GM12865 (cell line): ENCODE measurements at regions not wholly inside any gene's neighbourhood (a gene's known extent, or its start where the extent isn't known, plus 50 kb on each side); places are given as distances from the start of the nearest gene placed in this dataset.

ENCODE experiments used
- DNase-seq: peaks from one replicate; pipeline ENCODE4 v3.0.0; 2010; ENCODE audit warnings: low read depth
- H3K4me3 ChIP-seq: 2 replicates; pipeline ENCODE4 v1.5.1; 2011; ENCODE audit warnings: mild to moderate bottlenecking, low read depth, low read length, control low read depth
- TF ChIP-seq, protein P1 (sequence below): IDR thresholded peaks from 2 replicates; pipeline ENCODE4 v1.5.1; 2011; ENCODE audit warnings: low read length, control low read depth, low read depth, inconsistent platforms; ENCODE audit not compliant: insufficient read depth; ENCODE audit errors: missing control alignments

DNA sequence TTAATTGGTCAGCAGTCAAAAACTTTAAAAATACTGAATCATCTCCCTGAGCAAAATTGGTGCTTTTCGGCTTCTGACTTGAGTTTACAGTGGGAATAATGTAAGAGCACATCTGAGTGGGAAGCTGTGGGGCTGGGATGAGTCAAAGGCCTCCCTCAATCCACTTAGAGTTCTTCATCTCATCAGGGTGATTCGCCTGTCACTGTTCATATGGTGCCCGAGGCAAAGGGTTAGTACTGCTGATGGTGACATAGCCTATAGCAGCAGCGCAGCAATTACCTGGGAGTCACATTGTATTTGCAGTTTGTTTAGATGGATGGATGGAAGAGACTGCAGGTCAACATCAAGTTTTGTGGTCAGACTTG is 113.8 kb upstream of the ZNF608 start:
- H3K4me3 ChIP-seq = no peak overlapping the region
- TF ChIP-seq, protein P1, sequence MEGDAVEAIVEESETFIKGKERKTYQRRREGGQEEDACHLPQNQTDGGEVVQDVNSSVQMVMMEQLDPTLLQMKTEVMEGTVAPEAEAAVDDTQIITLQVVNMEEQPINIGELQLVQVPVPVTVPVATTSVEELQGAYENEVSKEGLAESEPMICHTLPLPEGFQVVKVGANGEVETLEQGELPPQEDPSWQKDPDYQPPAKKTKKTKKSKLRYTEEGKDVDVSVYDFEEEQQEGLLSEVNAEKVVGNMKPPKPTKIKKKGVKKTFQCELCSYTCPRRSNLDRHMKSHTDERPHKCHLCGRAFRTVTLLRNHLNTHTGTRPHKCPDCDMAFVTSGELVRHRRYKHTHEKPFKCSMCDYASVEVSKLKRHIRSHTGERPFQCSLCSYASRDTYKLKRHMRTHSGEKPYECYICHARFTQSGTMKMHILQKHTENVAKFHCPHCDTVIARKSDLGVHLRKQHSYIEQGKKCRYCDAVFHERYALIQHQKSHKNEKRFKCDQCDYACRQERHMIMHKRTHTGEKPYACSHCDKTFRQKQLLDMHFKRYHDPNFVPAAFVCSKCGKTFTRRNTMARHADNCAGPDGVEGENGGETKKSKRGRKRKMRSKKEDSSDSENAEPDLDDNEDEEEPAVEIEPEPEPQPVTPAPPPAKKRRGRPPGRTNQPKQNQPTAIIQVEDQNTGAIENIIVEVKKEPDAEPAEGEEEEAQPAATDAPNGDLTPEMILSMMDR = no peak
- DNase-seq = no peak

DNA sequence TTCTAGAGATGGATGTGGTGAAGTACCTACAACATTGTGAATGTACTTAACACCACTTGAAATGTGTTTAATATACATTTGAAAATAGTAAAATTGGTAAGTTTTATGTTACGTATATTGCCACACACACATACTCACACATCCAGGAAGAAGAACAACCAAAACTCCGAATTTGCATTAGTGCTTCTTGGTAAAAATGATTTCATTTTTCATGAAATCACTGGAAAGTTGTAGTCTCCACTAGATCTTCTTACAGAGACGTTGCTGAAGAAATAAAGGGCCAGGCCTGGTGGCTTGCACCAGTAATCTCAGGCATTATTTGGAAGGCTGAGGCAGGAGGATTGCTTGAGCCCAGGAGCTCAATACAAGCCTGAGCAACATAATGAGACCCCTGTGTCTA is 118.6 kb upstream of the ZNF608 start:
- no peak overlapping the region for H3K4me3 ChIP-seq
- no peak for DNase-seq
- TF ChIP-seq, protein P1 = no peak

DNA sequence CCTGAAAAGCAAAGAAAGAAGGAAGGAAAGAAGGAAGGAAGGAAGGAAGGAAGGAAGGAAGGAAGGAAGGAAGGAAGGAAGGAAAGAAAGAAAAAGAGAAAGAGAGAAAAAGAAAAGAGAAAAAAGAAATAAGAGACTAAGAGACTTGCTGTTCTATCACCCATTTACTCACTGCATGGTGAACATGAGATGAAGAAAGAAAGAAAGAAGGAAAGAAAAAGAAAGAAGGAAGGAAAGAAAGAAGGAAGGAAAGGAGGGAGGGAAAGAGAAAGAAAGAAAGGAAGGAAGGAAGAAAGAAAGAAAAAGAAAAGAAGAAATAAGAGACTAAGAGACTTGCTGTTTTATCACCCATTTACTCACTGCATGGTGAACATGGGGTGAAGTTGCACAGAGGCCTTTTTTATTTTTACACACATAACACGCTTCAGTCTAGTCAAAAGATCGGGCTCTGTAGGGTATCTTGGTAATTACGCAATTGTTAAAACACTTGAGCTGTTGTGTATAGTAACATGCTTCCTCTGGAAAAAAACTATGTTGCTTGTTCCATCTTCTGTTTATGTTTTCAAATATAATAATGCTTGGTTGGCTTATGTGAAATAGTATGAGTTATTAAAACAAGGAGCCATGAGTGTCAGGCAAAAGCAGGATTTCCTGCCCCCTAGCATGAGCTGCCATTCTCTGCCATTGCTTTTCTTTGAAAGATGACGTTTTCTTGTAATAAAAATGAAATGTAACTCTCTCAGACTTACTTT is 119.3 kb upstream of the ZNF608 start:
- no peak overlapping the region for H3K4me3 ChIP-seq
- TF ChIP-seq, protein P1 = no peak
- no peak for DNase-seq

DNA sequence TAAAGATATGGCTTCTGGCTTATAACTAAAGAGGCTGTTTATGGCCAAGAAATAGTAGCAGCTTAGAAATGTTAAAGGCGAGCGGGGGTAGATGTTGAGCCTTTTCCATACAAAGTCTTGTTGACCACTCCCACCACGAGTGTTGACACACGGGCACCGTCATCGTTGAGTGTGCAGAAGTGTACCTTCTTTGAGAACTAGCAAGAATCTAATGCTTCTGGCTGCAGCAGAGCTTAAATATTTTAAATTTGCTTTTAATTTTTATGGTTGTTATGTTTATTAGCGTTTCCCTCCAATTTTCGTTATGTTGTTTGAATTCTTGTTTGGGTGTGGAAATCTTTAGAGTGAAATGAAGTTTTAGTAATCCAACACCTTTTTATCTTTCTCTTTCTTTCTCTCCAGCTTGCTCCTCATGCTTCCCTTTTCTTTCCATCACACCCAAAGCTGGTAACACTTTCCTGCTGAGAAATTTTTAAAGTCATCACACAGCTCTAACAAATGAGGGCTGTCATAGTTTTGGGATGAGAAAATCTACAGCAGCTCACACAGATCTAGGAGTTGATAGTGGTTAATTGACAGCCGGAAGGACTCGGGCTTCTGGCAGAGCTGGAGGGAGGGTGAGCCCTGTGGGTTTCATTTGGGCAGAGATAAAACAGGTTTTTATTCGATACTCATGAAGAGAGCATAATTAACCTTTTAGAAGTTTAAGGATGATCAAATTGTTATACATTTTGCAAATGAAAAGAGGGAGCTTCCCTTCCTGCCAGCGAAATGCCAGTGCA is 120.1 kb upstream of the ZNF608 start:
- DNase-seq = no peak
- H3K4me3 ChIP-seq = no peak overlapping the region
- TF ChIP-seq, protein P1 = no peak

DNA sequence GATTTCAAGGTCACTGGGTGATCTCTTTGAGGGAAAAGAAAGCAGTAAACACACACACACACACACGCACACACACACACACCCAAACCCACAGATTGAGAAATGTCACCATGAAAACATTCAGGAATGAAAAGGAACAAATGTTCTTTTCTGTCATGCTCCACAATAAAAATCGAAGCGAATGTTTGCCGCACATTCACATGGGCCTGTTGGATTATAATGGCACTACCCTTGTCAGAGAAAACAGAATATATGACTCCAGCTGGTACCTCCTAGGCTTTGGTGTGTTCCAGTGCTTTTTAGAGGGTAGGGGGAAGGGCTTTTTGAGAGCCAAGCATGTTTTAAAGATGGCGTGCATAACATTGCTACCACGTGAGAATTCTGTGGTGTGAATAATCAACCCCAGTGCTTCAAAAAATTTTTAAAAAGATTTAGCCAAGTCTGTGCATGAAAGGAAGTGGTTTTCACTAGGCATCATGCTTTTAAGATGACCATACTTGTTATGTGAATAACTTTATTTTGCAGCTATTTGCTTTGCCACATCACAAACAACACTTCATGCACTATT is 120.8 kb upstream of the ZNF608 start:
- no peak overlapping the region for H3K4me3 ChIP-seq
- TF ChIP-seq, protein P1 = no peak
- no peak for DNase-seq

DNA sequence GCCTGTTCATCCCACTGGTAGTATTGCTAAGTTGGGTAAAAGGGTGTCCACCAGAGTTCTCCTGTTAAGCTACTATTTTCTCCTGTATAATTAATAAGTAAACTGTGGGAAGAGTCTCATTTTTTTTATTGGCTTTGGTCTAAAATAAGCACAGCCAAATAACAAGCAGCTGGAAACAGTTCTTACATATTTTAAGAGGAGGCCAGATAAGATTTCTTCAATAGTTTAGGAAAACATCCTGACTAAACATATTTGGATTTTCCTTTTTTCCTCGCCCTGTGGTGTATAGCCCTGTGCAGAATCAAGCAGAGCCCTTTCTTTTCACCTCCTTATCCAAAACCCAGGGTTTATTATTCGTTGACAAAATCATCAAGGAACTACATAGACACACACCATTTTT is 122.2 kb upstream of the ZNF608 start:
- no peak for DNase-seq
- no peak overlapping the region for H3K4me3 ChIP-seq
- TF ChIP-seq, protein P1 = no peak
